H9 (cell line): ENCODE measurements at regions not wholly inside any gene's neighbourhood (a gene's known extent, or its start where the extent isn't known, plus 50 kb on each side); places are given as distances from the start of the nearest gene placed in this dataset.

Experiments
- DNase-seq: peaks from one replicate; pipeline ENCODE4 v3.0.0-alpha.2; 2017
- H2AFZ ChIP-seq: one replicate; pipeline ENCODE4 v1.6.1; 2013; ENCODE audit warnings: mild to moderate bottlenecking, low read length, control low read depth, moderate library complexity
- H2AK5ac ChIP-seq: 2 replicates; pipeline ENCODE4 v1.6.1; 2013; ENCODE audit warnings: low read length, control low read depth, mixed read lengths; ENCODE audit not compliant: insufficient read length
- H2BK120ac ChIP-seq: one replicate; pipeline ENCODE4 v1.6.1; 2013; ENCODE audit warnings: low read depth, mild to moderate bottlenecking, low read length, control low read depth, inconsistent platforms; ENCODE audit not compliant: poor library complexity, severe bottlenecking
- H2BK12ac ChIP-seq: 2 replicates; pipeline ENCODE4 v1.6.1; 2013; ENCODE audit warnings: low read length, control low read depth, mixed read lengths, low read depth; ENCODE audit not compliant: insufficient read length
- H2BK15ac ChIP-seq: 2 replicates; pipeline ENCODE4 v1.6.1; 2013; ENCODE audit warnings: low read depth, low read length, control low read depth
- H2BK20ac ChIP-seq: one replicate; pipeline ENCODE4 v1.6.1; 2013; ENCODE audit warnings: low read depth, mild to moderate bottlenecking, low read length, control low read depth, inconsistent platforms; ENCODE audit not compliant: poor library complexity, severe bottlenecking
- H2BK5ac ChIP-seq: 2 replicates; pipeline ENCODE4 v1.6.1; 2013; ENCODE audit warnings: low read length, control low read depth, mixed read lengths; ENCODE audit not compliant: insufficient read length
- H3K14ac ChIP-seq: 2 replicates; pipeline ENCODE4 v1.6.1; 2013; ENCODE audit warnings: low read length, control low read depth; ENCODE audit not compliant: insufficient read depth
- H3K18ac ChIP-seq: 2 replicates; pipeline ENCODE4 v1.6.1; 2013; ENCODE audit warnings: low read depth, mild to moderate bottlenecking, mixed read lengths, low read length, control low read depth; ENCODE audit not compliant: insufficient read length
- H3K23ac ChIP-seq: 2 replicates; pipeline ENCODE4 v1.6.1; 2013; ENCODE audit warnings: low read length, control low read depth, mixed read lengths, low read depth; ENCODE audit not compliant: insufficient read length
- H3K23me2 ChIP-seq: 2 replicates; pipeline ENCODE4 v1.6.1; 2013; ENCODE audit warnings: low read depth, mild to moderate bottlenecking, mixed read lengths, low read length, control low read depth; ENCODE audit not compliant: insufficient read length, poor library complexity, severe bottlenecking
- H3K27ac ChIP-seq: 2 replicates; pipeline ENCODE4 v1.5.1; 2013; ENCODE audit warnings: low read length, control low read depth, mixed read lengths, low read depth; ENCODE audit not compliant: insufficient read length
- H3K27me3 ChIP-seq: 2 replicates; pipeline ENCODE4 v1.6.1; 2013; ENCODE audit warnings: low read length, control low read depth, inconsistent platforms; ENCODE audit not compliant: insufficient read depth
- H3K4ac ChIP-seq: 2 replicates; pipeline ENCODE4 v1.6.1; 2013; ENCODE audit warnings: low read depth, mild to moderate bottlenecking, control low read depth, inconsistent platforms, low read length, moderate library complexity
- H3K4me1 ChIP-seq: 2 replicates; pipeline ENCODE4 v1.6.1; 2013; ENCODE audit warnings: low read length, control low read depth, inconsistent platforms; ENCODE audit not compliant: insufficient read depth
- H3K4me2 ChIP-seq: 2 replicates; pipeline ENCODE4 v1.6.1; 2013; ENCODE audit warnings: low read length, control low read depth, mixed read lengths; ENCODE audit not compliant: insufficient read length, insufficient read depth
- H3K56ac ChIP-seq: 2 replicates; pipeline ENCODE4 v1.6.1; 2013; ENCODE audit warnings: low read depth, mild to moderate bottlenecking, mixed read lengths, low read length, control low read depth; ENCODE audit not compliant: insufficient read length
- H3K79me1 ChIP-seq: 2 replicates; pipeline ENCODE4 v1.6.1; 2013; ENCODE audit warnings: low read depth, mild to moderate bottlenecking, moderate library complexity, low read length, control low read depth, inconsistent platforms; ENCODE audit not compliant: insufficient read depth, poor library complexity, severe bottlenecking
- H3K79me2 ChIP-seq: 2 replicates; pipeline ENCODE4 v1.6.1; 2013; ENCODE audit warnings: low read length, control low read depth, inconsistent platforms; ENCODE audit not compliant: insufficient read depth
- H3K9ac ChIP-seq: 2 replicates; pipeline ENCODE4 v1.6.1; 2013; ENCODE audit warnings: low read length, control low read depth, mixed read lengths; ENCODE audit not compliant: insufficient read length; ENCODE audit errors: extremely low read depth
- H3K9me3 ChIP-seq: one replicate; pipeline ENCODE4 v1.6.1; 2013; ENCODE audit warnings: low read depth, low read length, inconsistent platforms; ENCODE audit not compliant: control insufficient read depth
- H3T11ph ChIP-seq: one replicate; pipeline ENCODE4 v1.6.1; 2013; ENCODE audit warnings: mild to moderate bottlenecking, low read length, control low read depth, inconsistent platforms
- H4K20me1 ChIP-seq: one replicate; pipeline ENCODE4 v1.6.1; 2013; ENCODE audit not compliant: control insufficient read depth, insufficient read length, insufficient read depth
- H4K5ac ChIP-seq: 2 replicates; pipeline ENCODE4 v1.6.1; 2013; ENCODE audit warnings: low read depth, mild to moderate bottlenecking, mixed read lengths, low read length, control low read depth; ENCODE audit not compliant: insufficient read length
- H4K8ac ChIP-seq: replicated peaks from 2 replicates; pipeline ENCODE4 v1.6.1; 2013; ENCODE audit warnings: low read length, control low read depth, mixed read lengths, low read depth; ENCODE audit not compliant: insufficient read length
- H4K91ac ChIP-seq: 2 replicates; pipeline ENCODE4 v1.6.1; 2013; ENCODE audit warnings: low read depth, mild to moderate bottlenecking, moderate library complexity, mixed read lengths, low read length, control low read depth; ENCODE audit not compliant: insufficient read length
- H3K27ac Mint-ChIP-seq, 3 experiments: 2 replicates in 2 of 3; 3 replicates in 1 of 3; pipeline ENCODE4 v1.8.0; 2020 to 2021; ENCODE audit warnings: mixed read lengths in 3 of 3, mild to moderate bottlenecking in 1 of 3, moderate library complexity in 1 of 3
- H3K27me3 Mint-ChIP-seq: 2 replicates; pipeline ENCODE4 v1.8.0; 2021; ENCODE audit warnings: low read depth, mild to moderate bottlenecking, moderate library complexity, mixed read lengths
- H3K36me3 Mint-ChIP-seq, 3 experiments: 2 replicates in 2 of 3; 3 replicates in 1 of 3; pipeline ENCODE4 v1.8.0; 2020 to 2021; ENCODE audit warnings: low read depth in 3 of 3, mixed read lengths in 3 of 3; ENCODE audit not compliant: insufficient read depth in 1 of 3
- H3K4me1 Mint-ChIP-seq, 2 experiments: 2 replicates each; pipeline ENCODE4 v1.8.0; 2020; ENCODE audit warnings: mixed read lengths in 2 of 2
- H3K4me3 Mint-ChIP-seq, 2 experiments: 2 replicates in 1 of 2; 3 replicates in 1 of 2; pipeline ENCODE4 v1.8.0; 2020 to 2021; ENCODE audit warnings: mild to moderate bottlenecking in 2 of 2, mixed read lengths in 2 of 2, moderate library complexity in 1 of 2
- H3K9me3 Mint-ChIP-seq, 2 experiments: 2 replicates in 1 of 2; 3 replicates in 1 of 2; pipeline ENCODE4 v1.8.0; 2020; ENCODE audit warnings: mild to moderate bottlenecking in 2 of 2, mixed read lengths in 2 of 2, moderate library complexity in 1 of 2
- WGBS: extraction: QIAGEN DNeasy Blood & Tissue Kit; methylation state at CpG from one replicate; pipeline ENCODE4 v1.1.7; 2013; ENCODE audit warnings: missing lambda C conversion rate, low lambda C conversion rate, mixed read lengths; ENCODE audit not compliant: insufficient read length; ENCODE audit errors: extremely low coverage; 5-methylcytosine and 5-hydroxymethylcytosine counted together
- TF ChIP-seq, protein P1 (sequence below): fragments of 200-600 bp; sonication (generic); conservative IDR thresholded peaks from 3 replicates; pipeline ENCODE4 v1.8.0; 2021; ENCODE audit warnings: antibody characterized with exemption, mild to moderate bottlenecking

DNA sequence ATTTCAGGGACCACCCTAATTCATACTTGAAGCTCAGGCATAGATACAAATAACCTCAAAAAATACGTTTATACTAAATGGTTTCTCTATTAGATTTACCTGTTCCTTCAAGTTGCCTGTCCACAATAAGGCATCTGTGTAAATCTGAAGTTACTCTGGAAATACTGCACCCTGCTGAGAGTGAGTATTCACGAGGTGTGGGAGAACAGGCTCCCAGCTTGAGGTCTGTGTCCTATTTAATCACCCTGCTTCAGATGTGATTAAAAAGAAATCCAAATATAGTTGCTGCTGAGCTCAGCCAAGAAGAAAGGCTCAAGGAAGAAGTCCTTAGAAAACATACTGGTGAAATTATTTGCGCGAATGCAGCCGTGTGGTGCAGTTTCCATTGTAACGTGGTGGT lies 136.8 kb downstream of the KLF6 start:
- Histone ChIP-seq H3K4ac (no peak overlapping the region), H4K8ac (no peak overlapping the region), H2BK12ac (no peak overlapping the region), H4K20me1 (no peaks in the 10 kb centered on the region), H3K23me2 (no peaks in the 10 kb centered on the region), H4K91ac (no peak overlapping the region), H3K27ac (no peak overlapping the region), H3T11ph (no peak overlapping the region), H2AK5ac (no peak overlapping the region), H3K18ac (no peak overlapping the region), H3K4me2 (no peak overlapping the region), H2BK120ac (no peak overlapping the region), H3K9ac (no peak overlapping the region), H3K79me2 (no peaks in the 10 kb centered on the region), H2BK20ac (no peak overlapping the region), H3K9me3 (no peaks in the 10 kb centered on the region), H2BK15ac (no peak overlapping the region), H3K14ac (no peak overlapping the region), H3K27me3 (no peaks in the 10 kb centered on the region), H2AFZ (no peak overlapping the region), H3K79me1 (no peaks in the 10 kb centered on the region), H3K23ac (no peak overlapping the region), H2BK5ac (no peak overlapping the region), H4K5ac (no peak overlapping the region), H3K4me1 (no peaks in the 10 kb centered on the region; the same call in 1 of the 2 replicates), H3K56ac (no peak overlapping the region)
- no peaks in the 10 kb centered on the region for H3K36me3 Mint-ChIP-seq
- no peak overlapping the region for H3K27ac Mint-ChIP-seq
- TF ChIP-seq, protein P1, sequence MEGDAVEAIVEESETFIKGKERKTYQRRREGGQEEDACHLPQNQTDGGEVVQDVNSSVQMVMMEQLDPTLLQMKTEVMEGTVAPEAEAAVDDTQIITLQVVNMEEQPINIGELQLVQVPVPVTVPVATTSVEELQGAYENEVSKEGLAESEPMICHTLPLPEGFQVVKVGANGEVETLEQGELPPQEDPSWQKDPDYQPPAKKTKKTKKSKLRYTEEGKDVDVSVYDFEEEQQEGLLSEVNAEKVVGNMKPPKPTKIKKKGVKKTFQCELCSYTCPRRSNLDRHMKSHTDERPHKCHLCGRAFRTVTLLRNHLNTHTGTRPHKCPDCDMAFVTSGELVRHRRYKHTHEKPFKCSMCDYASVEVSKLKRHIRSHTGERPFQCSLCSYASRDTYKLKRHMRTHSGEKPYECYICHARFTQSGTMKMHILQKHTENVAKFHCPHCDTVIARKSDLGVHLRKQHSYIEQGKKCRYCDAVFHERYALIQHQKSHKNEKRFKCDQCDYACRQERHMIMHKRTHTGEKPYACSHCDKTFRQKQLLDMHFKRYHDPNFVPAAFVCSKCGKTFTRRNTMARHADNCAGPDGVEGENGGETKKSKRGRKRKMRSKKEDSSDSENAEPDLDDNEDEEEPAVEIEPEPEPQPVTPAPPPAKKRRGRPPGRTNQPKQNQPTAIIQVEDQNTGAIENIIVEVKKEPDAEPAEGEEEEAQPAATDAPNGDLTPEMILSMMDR = no peak
- no CpG with 5 or more reads among the region's 6 CpGs for WGBS
- no peaks in the 10 kb centered on the region; a peak in 1 of 5 replicates for H3K9me3 Mint-ChIP-seq
- DNase-seq = no peak
- H3K4me3 Mint-ChIP-seq = no peak overlapping the region
- H3K4me1 Mint-ChIP-seq = peaks cover 0 to 9% of the 10 kb centered on the region in 2 experiments; a peak in 2 of 4 replicates
- no peaks in the 10 kb centered on the region for H3K27me3 Mint-ChIP-seq
